ENCODE measurements at regions not wholly inside any gene's neighbourhood (a gene's known extent, or its start where the extent isn't known, plus 50 kb on each side); places are given as distances from the start of the nearest gene placed in this dataset.

GRCh38 chr12:84745127-84745526 is 167.5 kb downstream of the SLC6A15 start:
- H2BK12ac ChIP-seq (ENCODE audit: low read depth, low read length), result no peak overlapping the region
- no peak overlapping the region for H2BK120ac ChIP-seq (replicated peaks; ENCODE audit: low read depth, low read length)
- H3K18ac ChIP-seq (ENCODE audit: extremely low read depth, low read length), result no peak overlapping the region
- H3K9ac ChIP-seq (replicated peaks in 1 of 4; ENCODE audit: extremely low read depth in 1 of 4, low read depth in 3 of 4, low read length in 3 of 4), result no peak overlapping the region
- no peak overlapping the region for H3K56ac ChIP-seq (replicated peaks; ENCODE audit: insufficient read length, low read depth, low read length)
- 97% methylated on average over 3 of the region's 3 CpGs; no CpG with 5 or more reads in 1 of the 2 experiments for WGBS, 2 experiments (ENCODE audit: extremely low coverage in 1 of 2, insufficient coverage in 1 of 2, insufficient read length in 1 of 2, insufficient replicate concordance in 2 of 2, low coverage in 1 of 2, low lambda C conversion rate in 2 of 2, missing lambda C conversion rate in 1 of 2)
- no peak for DNase-seq (ENCODE audit: low read depth in 1 of 2, low spot score in 2 of 2)
- no peak overlapping the region for H3K4me2 ChIP-seq (ENCODE audit: insufficient read depth in 1 of 2, low read depth in 2 of 2, low read length in 2 of 2)
- H3K4ac ChIP-seq (replicated peaks; ENCODE audit: insufficient read length, low read depth, low read length), result no peak overlapping the region
- POLR2A ChIA-PET (ENCODE audit: partially characterized antibody), result no interaction called here
- CTCF ChIA-PET (ENCODE audit: partially characterized antibody), result no interaction called here
- TF ChIP-seq, protein P1, sequence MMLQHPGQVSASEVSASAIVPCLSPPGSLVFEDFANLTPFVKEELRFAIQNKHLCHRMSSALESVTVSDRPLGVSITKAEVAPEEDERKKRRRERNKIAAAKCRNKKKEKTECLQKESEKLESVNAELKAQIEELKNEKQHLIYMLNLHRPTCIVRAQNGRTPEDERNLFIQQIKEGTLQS (IDR thresholded peaks at IDR 0.05; ENCODE audit: insufficient read depth, low read depth, low read length), result no peak
- no peak for TF ChIP-seq POU5F1 (IDR thresholded peaks at IDR 0.05; ENCODE audit: low read depth, low read length)
- no peak for TF ChIP-seq EGR1 (IDR thresholded peaks at IDR 0.05; ENCODE audit: borderline replicate concordance, low read depth, low read length)
- TF ChIP-seq SIN3A (conservative IDR thresholded peaks at IDR 0.05 in 1 of 2, IDR thresholded peaks at IDR 0.05 in 1 of 2; ENCODE audit: low read depth in 1 of 2, low read length in 2 of 2), result no peak
- no peak for TF ChIP-seq SRF (IDR thresholded peaks at IDR 0.05; ENCODE audit: low read depth, low read length)
- TF ChIP-seq NRF1 (IDR thresholded peaks at IDR 0.05; ENCODE audit: low read depth, low read length), result no peak
- no peak for TF ChIP-seq YY1 (IDR thresholded peaks at IDR 0.05; ENCODE audit: low read depth, low read length)
- no peak for TF ChIP-seq RAD21 (IDR thresholded peaks at IDR 0.05 in 1 of 2, conservative IDR thresholded peaks at IDR 0.05 in 1 of 2; ENCODE audit: low read depth in 2 of 2, low read length in 2 of 2)
- H4K91ac ChIP-seq (replicated peaks; ENCODE audit: insufficient read length, low read length), result no peak overlapping the region
- no peak overlapping the region for H2AK5ac ChIP-seq (ENCODE audit: low read depth, low read length)
- H2AFZ ChIP-seq (ENCODE audit: low read length), result no peak overlapping the region
- FAIRE-seq, result no peak
- no peaks in the 10 kb centered on the region for H3K79me1 ChIP-seq (ENCODE audit: low read depth, low read length)
- no peak overlapping the region for H2BK5ac ChIP-seq (ENCODE audit: low read depth, low read length)
- peaks cover 0 to 1% (median 0%) of the 10 kb centered on the region in 4 experiments; a peak in 1 of 7 replicates for H3K27me3 ChIP-seq (replicated peaks in 1 of 4; ENCODE audit: control insufficient read depth in 3 of 4, extremely low read depth in 1 of 4, insufficient read depth in 3 of 4, low read length in 3 of 4)
- H2BK15ac ChIP-seq (ENCODE audit: low read length), result no peak overlapping the region
- no peak overlapping the region for H2BK20ac ChIP-seq (ENCODE audit: low read length)
- no peaks in the 10 kb centered on the region for H3K79me2 ChIP-seq (ENCODE audit: control insufficient read depth in 1 of 2, insufficient read depth in 2 of 2, low read length in 2 of 2)
- no peaks in the 10 kb centered on the region for H3K36me3 ChIP-seq (ENCODE audit: control insufficient read depth in 2 of 4, insufficient read depth in 4 of 4, low read length in 3 of 4)
- H3K14ac ChIP-seq (ENCODE audit: insufficient read length), result no peak overlapping the region
- no peaks in the 10 kb centered on the region for H3K23me2 ChIP-seq (ENCODE audit: low read depth, low read length)
- H3K9me3 ChIP-seq (ENCODE audit: insufficient read depth in 2 of 2, low read depth in 1 of 2, low read length in 1 of 2), result no peaks in the 10 kb centered on the region
- no peak overlapping the region for H4K8ac ChIP-seq (ENCODE audit: extremely low read depth, insufficient read depth, low read length)
- H3K23ac ChIP-seq (ENCODE audit: insufficient read length), result no peak overlapping the region
- no peaks in the 10 kb centered on the region for H3K4me1 ChIP-seq (replicated peaks in 1 of 4; ENCODE audit: control insufficient read depth in 3 of 4, insufficient read depth in 4 of 4, low read length in 3 of 4)
- no peak overlapping the region for H3K27ac ChIP-seq (ENCODE audit: low read depth, low read length)
- H3K4me3 ChIP-seq (ENCODE audit: extremely low read depth in 1 of 4, insufficient read depth in 2 of 4, low read depth in 3 of 4, low read length in 4 of 4), result no peak overlapping the region
- no peak overlapping the region for H4K5ac ChIP-seq (ENCODE audit: insufficient read length, low read depth, low read length)
- no peaks in the 10 kb centered on the region for H4K20me1 ChIP-seq (replicated peaks in 1 of 2; ENCODE audit: control insufficient read depth in 1 of 2, insufficient read depth in 2 of 2, low read length in 2 of 2)

All from H1 (cell line).